HFFc6 (cell line): ENCODE measurements at regions not wholly inside any gene's neighbourhood (a gene's known extent, or its start where the extent isn't known, plus 50 kb on each side); places are given as distances from the start of the nearest gene placed in this dataset.

ENCODE experiments used
- DNase-seq: peaks from one replicate; pipeline ENCODE4 v3.0.0-alpha.2; 2018
- H3K27ac Mint-ChIP-seq: 2 replicates; pipeline ENCODE4 v1.8.0; 2020; ENCODE audit warnings: mild to moderate bottlenecking, mixed read lengths
- H3K27me3 Mint-ChIP-seq: 2 replicates; pipeline ENCODE4 v1.8.0; 2021; ENCODE audit warnings: mild to moderate bottlenecking, moderate library complexity, mixed read lengths; ENCODE audit not compliant: insufficient read depth
- H3K36me3 Mint-ChIP-seq: 2 replicates; pipeline ENCODE4 v1.8.0; 2021; ENCODE audit warnings: low read depth, mixed read lengths
- H3K4me1 Mint-ChIP-seq: 2 replicates; pipeline ENCODE4 v1.8.0; 2020; ENCODE audit warnings: low read depth, mixed read lengths
- H3K4me3 Mint-ChIP-seq: 2 replicates; pipeline ENCODE4 v1.8.0; 2020; ENCODE audit warnings: mild to moderate bottlenecking, moderate library complexity, mixed read lengths
- H3K9me3 Mint-ChIP-seq: 2 replicates; pipeline ENCODE4 v1.8.0; 2020; ENCODE audit warnings: mild to moderate bottlenecking, mixed read lengths
- CTCF ChIP-seq: fragments of 200-600 bp; sonication (generic); IDR thresholded peaks from 2 replicates; pipeline ENCODE4 v1.5.0; 2021; ENCODE audit warnings: antibody characterized with exemption, mild to moderate bottlenecking

- Mint-ChIP-seq H3K9me3 (peaks cover 12% of the 10 kb centered on the region), H3K27me3 (no peaks in the 10 kb centered on the region), H3K36me3 (no peaks in the 10 kb centered on the region), H3K4me1 (no peaks in the 10 kb centered on the region), H3K4me3 (no peak overlapping the region), H3K27ac (no peak overlapping the region)
- no peak for TF ChIP-seq CTCF
- no peak for DNase-seq
Observed at GRCh38 chr12:18008642-18009041, 81.4 kb downstream of the RERGL start.

GRCh38 chr12:17999174-17999801 is 90.7 kb downstream of the RERGL start:
- Mint-ChIP-seq H3K36me3 (peaks cover 8% of the 10 kb centered on the region; the same call in 1 of the 2 replicates), H3K27ac (no peak overlapping the region), H3K27me3 (no peaks in the 10 kb centered on the region), H3K9me3 (peaks cover 46% of the 10 kb centered on the region), H3K4me1 (no peaks in the 10 kb centered on the region), H3K4me3 (no peak overlapping the region)
- no peak for DNase-seq
- no peak for TF ChIP-seq CTCF

- Mint-ChIP-seq H3K36me3 (no peaks in the 10 kb centered on the region), H3K4me1 (no peaks in the 10 kb centered on the region), H3K9me3 (no peaks in the 10 kb centered on the region; the same call in 1 of the 2 replicates), H3K27me3 (no peaks in the 10 kb centered on the region), H3K27ac (no peak overlapping the region), H3K4me3 (no peak overlapping the region)
- peak; percentile 89 for TF ChIP-seq CTCF
- DNase-seq: peak; percentile 30
Observed at GRCh38 chr12:17992002-17992656, 97.9 kb downstream of the RERGL start.

- Mint-ChIP-seq H3K9me3 (no peaks in the 10 kb centered on the region), H3K36me3 (no peaks in the 10 kb centered on the region), H3K27ac (no peak overlapping the region), H3K4me3 (no peak overlapping the region), H3K27me3 (no peaks in the 10 kb centered on the region), H3K4me1 (no peaks in the 10 kb centered on the region)
- DNase-seq: no peak
- TF ChIP-seq CTCF: no peak
Observed at GRCh38 chr12:17982556-17982955, 107.4 kb downstream of the RERGL start.

- TF ChIP-seq CTCF: peak; percentile 60
- Mint-ChIP-seq H3K27me3 (no peaks in the 10 kb centered on the region), H3K4me1 (no peaks in the 10 kb centered on the region), H3K27ac (no peak overlapping the region), H3K36me3 (no peaks in the 10 kb centered on the region), H3K4me3 (no peak overlapping the region), H3K9me3 (no peaks in the 10 kb centered on the region; the same call in 1 of the 2 replicates)
- no peak for DNase-seq
Observed at GRCh38 chr12:17976202-17976601, 113.8 kb downstream of the RERGL start.
